C4-2B (cell line): ENCODE measurements at regions not wholly inside any gene's neighbourhood (a gene's known extent, or its start where the extent isn't known, plus 50 kb on each side); places are given as distances from the start of the nearest gene placed in this dataset.

Source experiments
- H3K27ac ChIP-seq: fragments of 450-650 bp; 2 replicates; pipeline ENCODE4 v1.5.1; 2017
- CTCF ChIP-seq: fragments of 450-650 bp; conservative IDR thresholded peaks from 2 replicates; pipeline ENCODE4 v1.5.1; 2017; ENCODE audit warnings: mild to moderate bottlenecking
- ZFX ChIP-seq: fragments of 450-650 bp; IDR thresholded peaks from 2 replicates; pipeline ENCODE4 v1.6.1; 2017

GRCh38 chr1:59052166-59052590 is 244.7 kb upstream of the FGGY start:
- TF ChIP-seq ZFX, result no peak
- no peak for TF ChIP-seq CTCF
- peak overlapping the region; percentile 43 for H3K27ac ChIP-seq

DNA sequence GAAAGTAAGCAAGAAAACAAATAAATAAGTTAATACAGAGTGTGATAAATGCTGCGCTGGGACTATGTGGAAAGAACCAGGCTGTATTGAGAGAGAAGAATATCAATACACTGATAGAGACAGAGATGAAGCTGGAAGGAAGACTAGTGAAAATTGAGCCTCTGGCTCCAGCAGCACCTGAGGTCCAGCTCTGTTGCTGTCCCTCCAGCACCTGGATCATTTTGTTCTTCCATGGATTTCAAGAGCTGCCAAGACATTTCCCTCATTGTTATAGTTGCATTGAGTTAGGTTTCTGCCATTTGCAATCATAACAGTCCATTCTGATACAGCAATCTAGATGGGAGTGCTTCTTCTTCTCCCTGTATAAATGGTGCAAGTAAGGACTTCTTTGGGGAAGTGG is 242.7 kb upstream of the FGGY start:
- no peak for TF ChIP-seq CTCF
- TF ChIP-seq ZFX, result no peak
- no peak overlapping the region for H3K27ac ChIP-seq

DNA sequence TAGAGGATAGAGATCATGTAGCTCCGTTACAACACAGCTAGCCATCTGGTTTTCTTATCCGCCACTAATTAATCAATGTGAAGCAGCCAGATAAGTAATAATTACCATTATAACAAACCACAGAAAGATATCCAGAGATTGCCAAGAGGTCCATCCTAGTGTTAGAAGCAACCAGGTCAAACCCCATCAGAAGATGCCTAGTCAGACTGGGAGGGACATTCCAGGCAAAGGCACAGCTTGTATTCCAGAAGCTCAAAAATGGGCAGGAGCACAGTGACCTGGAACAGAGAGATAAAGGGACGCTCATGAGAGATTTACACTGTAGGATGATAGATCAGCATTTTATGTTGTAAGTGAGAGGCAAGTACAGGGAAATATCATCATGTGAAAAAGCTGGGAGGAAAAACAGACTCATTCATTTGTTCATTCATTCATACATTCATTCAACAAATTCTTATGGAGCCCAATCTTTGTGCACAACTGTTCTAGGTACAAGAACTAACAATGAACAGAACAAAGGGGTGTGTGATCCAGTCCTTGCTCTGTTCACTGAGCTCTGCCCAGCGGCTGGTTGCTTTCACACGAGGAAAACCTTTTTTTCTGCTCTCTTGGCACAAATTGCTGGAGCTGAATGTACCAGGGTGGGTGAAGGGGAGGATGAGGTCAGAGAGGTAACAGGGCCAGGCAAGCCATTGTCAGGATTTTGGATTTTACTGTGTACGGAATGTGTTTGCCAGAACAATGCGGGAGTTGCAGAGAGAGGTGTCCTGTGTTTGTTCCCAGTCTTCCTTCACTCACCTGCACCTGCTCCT is 240.8 kb upstream of the FGGY start:
- TF ChIP-seq CTCF (no peak), ZFX (no peak)
- H3K27ac ChIP-seq, result no peak overlapping the region

GRCh38 chr1:59057211-59057694 is 239.6 kb upstream of the FGGY start:
- no peak overlapping the region for H3K27ac ChIP-seq
- TF ChIP-seq CTCF, result no peak
- TF ChIP-seq ZFX, result no peak

GRCh38 chr1:59057796-59058195 is 239.1 kb upstream of the FGGY start:
- no peak overlapping the region for H3K27ac ChIP-seq
- TF ChIP-seq ZFX (no peak), CTCF (no peak)

DNA sequence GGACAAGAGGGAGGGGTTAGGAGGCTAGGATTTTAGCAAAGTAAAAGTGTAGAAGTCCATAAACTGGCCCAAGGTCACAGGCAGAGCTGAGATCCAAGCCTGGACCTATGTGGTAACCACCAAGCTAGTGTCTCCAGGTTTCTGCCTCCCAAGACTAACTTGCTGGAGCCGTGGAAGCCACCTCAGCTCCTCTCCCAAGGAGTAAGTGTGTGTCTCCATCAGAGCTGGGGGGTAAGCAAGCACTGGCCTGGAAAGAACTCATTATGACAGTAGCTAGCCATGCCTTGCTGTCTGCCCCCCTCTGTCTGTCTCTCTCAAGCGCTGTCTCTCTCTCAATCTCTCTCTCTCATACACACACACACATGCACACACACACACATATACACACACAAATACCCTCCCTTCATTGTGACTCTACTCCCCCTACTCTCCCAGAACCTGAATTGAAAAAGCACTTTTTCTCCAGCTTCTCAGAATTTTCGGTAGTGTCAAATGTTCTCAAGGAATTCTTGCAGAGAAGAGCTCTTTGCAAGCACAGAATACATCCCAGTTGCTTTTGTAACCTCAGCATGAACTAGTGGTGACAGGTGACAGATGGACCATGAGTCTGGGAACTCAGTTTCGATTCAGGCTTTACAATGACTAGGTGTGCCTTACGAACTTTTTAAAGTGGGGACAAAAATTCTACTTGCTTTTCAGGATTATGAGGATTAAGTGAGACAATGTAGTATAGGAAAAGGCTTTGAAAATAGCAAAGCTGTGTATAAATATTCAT is 238.0 kb upstream of the FGGY start:
- H3K27ac ChIP-seq, result no peak overlapping the region
- TF ChIP-seq CTCF, result no peak
- TF ChIP-seq ZFX, result no peak

GRCh38 chr1:59061876-59062275 is 235.0 kb upstream of the FGGY start:
- H3K27ac ChIP-seq, result no peak overlapping the region
- TF ChIP-seq CTCF (no peak), ZFX (no peak)
